ENCODE measurements at regions not wholly inside any gene's neighbourhood (a gene's known extent, or its start where the extent isn't known, plus 50 kb on each side); places are given as distances from the start of the nearest gene placed in this dataset.

DNA sequence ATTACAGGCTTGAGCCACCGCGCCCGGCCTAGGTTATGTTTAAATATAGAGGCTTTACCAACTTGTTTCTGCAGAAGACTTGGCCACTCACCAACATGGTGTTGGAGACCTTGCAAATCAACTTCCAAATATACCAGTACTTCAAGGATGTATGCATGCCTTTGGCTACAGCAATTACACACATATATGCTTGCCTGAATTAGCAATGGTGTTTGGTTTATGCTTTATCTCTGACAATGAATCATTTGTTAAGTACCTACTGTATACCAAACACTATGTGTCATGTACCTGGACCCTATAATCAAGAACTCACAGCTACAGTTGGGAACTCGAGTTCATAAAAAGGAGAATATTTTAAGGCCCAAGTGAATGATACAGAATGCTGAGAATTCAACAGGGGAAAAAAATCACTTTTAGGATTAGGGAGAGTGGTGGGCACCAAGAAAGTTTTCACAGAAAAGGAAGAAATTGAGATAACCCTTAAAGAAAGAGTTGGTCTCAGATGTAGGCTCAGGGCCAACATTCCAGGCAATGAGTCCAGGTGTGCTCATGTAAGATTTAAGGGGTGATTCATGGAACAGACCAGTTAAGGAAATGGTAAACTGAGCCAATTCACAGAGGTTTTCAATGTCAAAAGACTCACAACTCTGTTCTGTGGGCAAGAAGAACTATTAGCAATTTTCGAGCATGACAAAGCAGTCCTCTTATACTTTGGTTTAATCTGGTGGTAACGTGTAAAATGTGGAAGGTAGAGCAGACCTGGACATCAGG, 98.9 kb downstream of the BCOR start:
- TF ChIP-seq TAF1 (conservative IDR thresholded peaks at IDR 0.05) = no peak
- no peak for TF ChIP-seq YY1 (IDR thresholded peaks at IDR 0.05)
- no peak for TF ChIP-seq CTCF (IDR thresholded peaks at IDR 0.05; ENCODE audit: low read depth, low read length, missing input control)
- TF ChIP-seq MAX (IDR thresholded peaks at IDR 0.05) = no peak
- no peak for TF ChIP-seq ATF3 (IDR thresholded peaks at IDR 0.05)
- no peak for TF ChIP-seq EGR1 (IDR thresholded peaks at IDR 0.05; ENCODE audit: low read depth in 2 of 2)
- no peak for TF ChIP-seq REST (IDR thresholded peaks at IDR 0.05)
- TF ChIP-seq RAD21 (IDR thresholded peaks at IDR 0.05) = no peak
- TF ChIP-seq SP1 (IDR thresholded peaks at IDR 0.05) = no peak
- no peak for TF ChIP-seq GABPA (IDR thresholded peaks at IDR 0.05 in 1 of 2, conservative IDR thresholded peaks at IDR 0.05 in 1 of 2)
- TF ChIP-seq ZBTB33 (IDR thresholded peaks at IDR 0.05) = no peak
- no peak for TF ChIP-seq RXRA (IDR thresholded peaks at IDR 0.05)
